ENCODE measurements at regions not wholly inside any gene's neighbourhood (a gene's known extent, or its start where the extent isn't known, plus 50 kb on each side); places are given as distances from the start of the nearest gene placed in this dataset.

DNA sequence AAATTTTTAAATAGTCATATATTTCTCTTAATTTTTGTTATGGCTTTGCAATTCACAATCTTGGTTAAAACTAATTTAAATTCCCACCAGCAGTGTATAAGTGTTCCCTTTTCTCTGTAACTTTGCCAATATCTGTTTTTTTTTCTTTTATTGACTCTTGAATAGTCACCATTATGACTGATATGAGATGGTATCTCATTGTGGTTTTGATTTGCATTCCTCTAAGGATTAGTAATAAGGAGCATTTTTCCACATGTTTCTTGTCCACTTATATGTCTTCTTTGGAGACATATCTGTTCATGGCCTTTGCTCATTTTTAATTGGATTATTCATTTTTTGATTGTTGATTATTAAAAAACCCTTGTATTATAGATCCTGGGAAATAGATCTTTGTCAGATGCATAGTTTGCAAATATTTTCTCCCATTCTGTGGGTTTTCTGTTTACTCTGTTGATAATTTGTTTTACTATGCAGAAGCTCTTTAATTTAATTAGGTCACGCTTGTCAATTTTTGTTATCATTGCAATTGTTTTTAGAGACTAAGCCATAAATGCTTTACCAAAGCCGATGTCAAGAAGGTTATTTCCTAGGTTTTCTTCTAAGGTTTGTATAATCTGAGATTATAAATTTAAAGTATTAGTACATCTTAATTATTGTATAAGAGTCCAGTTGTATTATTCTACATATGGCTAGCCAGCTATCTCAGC lies 610.9 kb downstream of the CHSY3 start:
- TF ChIP-seq, protein P1, sequence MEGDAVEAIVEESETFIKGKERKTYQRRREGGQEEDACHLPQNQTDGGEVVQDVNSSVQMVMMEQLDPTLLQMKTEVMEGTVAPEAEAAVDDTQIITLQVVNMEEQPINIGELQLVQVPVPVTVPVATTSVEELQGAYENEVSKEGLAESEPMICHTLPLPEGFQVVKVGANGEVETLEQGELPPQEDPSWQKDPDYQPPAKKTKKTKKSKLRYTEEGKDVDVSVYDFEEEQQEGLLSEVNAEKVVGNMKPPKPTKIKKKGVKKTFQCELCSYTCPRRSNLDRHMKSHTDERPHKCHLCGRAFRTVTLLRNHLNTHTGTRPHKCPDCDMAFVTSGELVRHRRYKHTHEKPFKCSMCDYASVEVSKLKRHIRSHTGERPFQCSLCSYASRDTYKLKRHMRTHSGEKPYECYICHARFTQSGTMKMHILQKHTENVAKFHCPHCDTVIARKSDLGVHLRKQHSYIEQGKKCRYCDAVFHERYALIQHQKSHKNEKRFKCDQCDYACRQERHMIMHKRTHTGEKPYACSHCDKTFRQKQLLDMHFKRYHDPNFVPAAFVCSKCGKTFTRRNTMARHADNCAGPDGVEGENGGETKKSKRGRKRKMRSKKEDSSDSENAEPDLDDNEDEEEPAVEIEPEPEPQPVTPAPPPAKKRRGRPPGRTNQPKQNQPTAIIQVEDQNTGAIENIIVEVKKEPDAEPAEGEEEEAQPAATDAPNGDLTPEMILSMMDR (IDR thresholded peaks at IDR 0.05): no peak

DNA sequence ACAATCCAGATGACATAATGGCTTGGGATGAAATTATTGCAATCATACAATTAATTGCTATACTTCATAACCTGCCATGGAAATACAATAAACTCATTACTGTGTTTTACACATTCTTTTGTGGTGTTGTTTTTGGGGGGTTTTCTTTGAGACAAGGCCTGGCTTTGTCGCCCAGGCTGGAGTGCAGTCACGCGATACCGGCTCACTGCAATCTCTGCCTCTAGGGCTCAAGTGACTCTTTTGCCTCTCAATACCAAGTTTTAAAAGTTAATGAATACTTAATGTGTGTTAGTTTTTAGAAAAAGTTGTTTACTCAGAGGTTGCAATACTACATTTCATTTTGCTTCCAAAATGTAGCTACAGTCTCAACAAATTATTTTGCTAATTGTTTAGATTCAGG lies 598.4 kb downstream of the CHSY3 start:
- TF ChIP-seq, protein P1 (IDR thresholded peaks at IDR 0.05): no peak

DNA sequence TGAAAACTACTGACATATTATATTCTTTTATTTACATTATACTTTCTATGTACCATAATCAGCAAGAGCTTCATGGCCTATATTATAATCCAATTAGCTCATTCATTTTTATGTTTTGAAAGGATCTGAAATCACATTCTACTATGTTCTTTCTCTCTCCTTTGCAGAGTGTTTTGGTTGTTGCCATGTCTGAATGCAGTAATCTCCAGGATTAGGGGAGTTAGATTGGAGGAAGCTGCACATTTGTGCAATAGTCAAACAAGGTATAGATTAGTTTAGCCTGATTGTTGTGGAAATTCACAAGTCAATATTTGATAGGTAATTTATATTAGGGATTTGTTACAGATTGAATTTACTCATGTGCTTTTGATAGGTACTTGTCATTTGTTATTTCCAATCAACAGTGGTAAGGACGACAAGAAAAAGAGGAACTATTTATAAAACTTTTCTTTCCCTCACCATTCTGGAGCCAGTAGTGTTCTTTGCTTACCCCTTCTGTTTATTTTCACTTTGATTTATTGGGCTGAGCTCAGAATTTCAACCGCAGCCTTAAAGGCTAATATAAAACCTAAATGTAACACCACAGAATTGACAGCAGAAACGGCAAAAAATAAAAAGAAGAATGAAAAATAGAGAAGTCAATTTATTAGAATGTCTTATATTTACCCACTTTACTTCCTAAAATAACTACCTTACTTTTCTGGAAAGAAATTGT lies 597.0 kb downstream of the CHSY3 start:
- TF ChIP-seq, protein P1 (IDR thresholded peaks at IDR 0.05): no peak

DNA sequence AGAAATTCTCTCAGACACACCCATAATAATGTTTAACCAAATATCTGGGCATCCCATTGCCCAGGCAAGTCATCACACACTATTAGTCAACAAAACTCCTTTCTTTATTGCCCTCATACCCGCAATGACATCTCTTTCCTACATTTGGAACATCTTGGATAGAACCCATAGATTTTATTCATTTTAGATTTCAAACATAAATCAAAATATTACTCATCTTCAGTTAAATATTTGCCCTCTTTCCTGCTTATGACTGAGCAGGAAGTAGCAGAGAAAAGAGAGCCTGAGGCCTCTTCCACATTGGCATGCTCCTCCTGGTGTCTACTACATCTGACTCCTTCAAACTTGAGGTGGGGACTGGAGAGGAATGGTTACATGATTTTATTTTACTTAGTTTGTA lies 592.0 kb downstream of the CHSY3 start:
- TF ChIP-seq, protein P1 (IDR thresholded peaks at IDR 0.05): no peak

DNA sequence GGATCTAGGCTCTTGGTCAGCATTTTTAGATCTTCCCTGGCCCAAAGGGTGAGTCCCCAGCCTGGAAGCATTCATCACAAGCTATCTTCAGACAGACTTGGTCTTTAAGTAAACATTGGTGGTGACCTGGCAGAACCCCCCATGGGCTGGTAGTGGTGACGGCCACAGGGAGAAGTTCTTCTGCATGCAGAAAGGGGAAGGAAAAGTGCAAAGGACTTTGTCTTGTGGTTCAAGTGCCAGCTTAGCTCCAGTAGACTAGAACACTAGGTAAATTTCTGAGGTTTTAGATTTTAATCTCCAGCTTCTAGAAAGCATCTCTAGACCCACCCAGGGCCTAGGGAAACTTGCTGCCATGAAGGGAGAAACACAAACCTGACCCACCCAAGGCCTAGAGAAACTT lies 584.0 kb downstream of the CHSY3 start:
- TF ChIP-seq, protein P1 (IDR thresholded peaks at IDR 0.05): no peak

DNA sequence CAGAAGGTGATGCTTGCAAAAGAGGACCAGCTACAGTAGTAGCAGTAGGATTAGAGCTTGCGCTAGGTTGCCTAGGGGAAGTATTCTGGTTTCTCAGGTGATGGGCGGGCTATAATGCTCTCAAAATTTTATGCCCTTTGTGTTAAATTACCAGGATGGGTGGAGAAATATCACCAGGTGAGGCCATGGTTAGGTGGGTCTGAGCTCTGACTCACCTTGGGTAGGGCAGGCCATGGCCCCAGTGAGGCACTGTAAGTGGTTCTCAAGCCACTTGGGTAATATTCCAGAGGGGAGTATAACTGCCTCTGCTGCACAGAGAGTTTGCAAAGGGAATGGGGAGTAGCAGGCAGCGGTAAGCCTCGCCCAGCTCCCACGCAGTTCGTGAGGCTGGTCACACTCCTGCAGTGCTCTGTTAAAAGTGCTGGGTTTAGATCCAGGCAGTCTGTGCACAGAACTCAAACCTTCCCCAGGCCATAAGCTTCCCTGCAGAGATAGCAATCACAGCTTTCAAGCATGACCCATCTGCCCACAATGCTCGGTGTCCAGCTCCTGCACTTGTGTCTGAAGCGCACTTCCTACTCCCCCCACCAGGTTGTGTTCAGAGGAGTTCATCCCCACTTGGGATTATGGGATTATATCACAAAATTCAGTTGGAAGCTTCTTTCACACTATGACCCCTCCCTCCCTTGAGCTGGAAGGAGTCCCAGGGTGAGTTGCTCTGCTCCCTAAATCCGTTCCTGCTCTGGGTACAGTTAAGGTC lies 575.0 kb downstream of the CHSY3 start:
- TF ChIP-seq, protein P1 (IDR thresholded peaks at IDR 0.05): no peak

DNA sequence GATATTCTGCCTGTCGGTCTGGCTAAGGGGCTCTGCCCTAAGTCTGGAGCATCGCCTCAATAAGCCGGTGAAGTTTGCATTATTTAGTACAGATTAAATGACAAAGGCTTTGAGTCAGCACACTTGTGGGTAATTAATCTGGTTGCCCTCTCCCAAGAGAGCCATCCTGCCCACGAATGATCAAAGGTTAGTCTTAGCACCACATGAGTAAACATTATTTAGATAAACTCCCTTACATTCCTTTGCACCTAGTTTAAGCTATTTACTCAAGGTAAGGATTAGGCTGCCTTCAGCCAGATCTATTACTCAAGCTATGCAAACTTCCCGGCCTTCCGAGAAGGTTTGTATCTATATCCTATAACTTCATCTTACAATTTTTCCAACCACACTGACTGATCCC lies 572.1 kb downstream of the CHSY3 start:
- TF ChIP-seq, protein P1 (IDR thresholded peaks at IDR 0.05): no peak

Measured in LNCAP (cell line).